ENCODE measurements at regions not wholly inside any gene's neighbourhood (a gene's known extent, or its start where the extent isn't known, plus 50 kb on each side); places are given as distances from the start of the nearest gene placed in this dataset.

GRCh38 chr17:65385071-65385470 is 176.4 kb downstream of the AXIN2 start:
- no peaks in the 10 kb centered on the region for H3K4me1 ChIP-seq
- H3K9me3 ChIP-seq: no peaks in the 10 kb centered on the region
- no peak overlapping the region for H3K27ac ChIP-seq
- intact Hi-C loops (cut with DNase I; ENCODE audit: low total_unique reads): no loop called here
- no peak for TF ChIP-seq CTCF (IDR thresholded peaks at IDR 0.05)
- TF ChIP-seq POLR2A (IDR thresholded peaks at IDR 0.05): no peak
- DNase-seq (ENCODE audit: low spot score in 2 of 2): no peak
- H3K27me3 ChIP-seq: no peaks in the 10 kb centered on the region
- H3K36me3 ChIP-seq: no peaks in the 10 kb centered on the region
- no peak overlapping the region for H3K4me3 ChIP-seq

GRCh38 chr17:65381152-65381551 is 180.3 kb downstream of the AXIN2 start:
- Histone ChIP-seq H3K27ac (no peak overlapping the region), H3K4me3 (no peak overlapping the region), H3K9me3 (no peaks in the 10 kb centered on the region), H3K4me1 (no peaks in the 10 kb centered on the region), H3K27me3 (no peaks in the 10 kb centered on the region), H3K36me3 (no peaks in the 10 kb centered on the region)
- no peak for DNase-seq (ENCODE audit: low spot score in 2 of 2)
- intact Hi-C loops (cut with DNase I; ENCODE audit: low total_unique reads): no loop called here
- TF ChIP-seq CTCF (IDR thresholded peaks at IDR 0.05): no peak
- TF ChIP-seq POLR2AphosphoS5 (IDR thresholded peaks at IDR 0.05): no peak
- TF ChIP-seq POLR2A (IDR thresholded peaks at IDR 0.05): no peak

GRCh38 chr17:65374966-65375365 is 186.5 kb downstream of the AXIN2 start:
- Histone ChIP-seq H3K9me3 (no peaks in the 10 kb centered on the region), H3K4me3 (no peak overlapping the region), H3K27me3 (no peaks in the 10 kb centered on the region), H3K27ac (no peak overlapping the region), H3K4me1 (no peaks in the 10 kb centered on the region), H3K36me3 (no peaks in the 10 kb centered on the region)
- no peak for DNase-seq (ENCODE audit: low spot score in 2 of 2)
- TF ChIP-seq POLR2A (IDR thresholded peaks at IDR 0.05): no peak
- TF ChIP-seq CTCF (IDR thresholded peaks at IDR 0.05): no peak
- TF ChIP-seq POLR2AphosphoS5 (IDR thresholded peaks at IDR 0.05): no peak
- intact Hi-C loops (cut with DNase I; ENCODE audit: low total_unique reads): no loop called here

GRCh38 chr17:65371702-65372101 is 189.7 kb downstream of the AXIN2 start:
- intact Hi-C loops (cut with DNase I; ENCODE audit: low total_unique reads): no loop called here
- peak in 1 of 2 donors; percentile 20 for DNase-seq (ENCODE audit: low spot score in 2 of 2)
- H3K9me3 ChIP-seq: no peaks in the 10 kb centered on the region

GRCh38 chr17:65370669-65371131 is 190.7 kb downstream of the AXIN2 start:
- no peak for DNase-seq (ENCODE audit: low spot score in 2 of 2)
- H3K9me3 ChIP-seq: no peaks in the 10 kb centered on the region

More at GRCh38 chr17:65371702-65372101, 189.7 kb downstream of the AXIN2 start:
- Histone ChIP-seq H3K4me3 (no peak overlapping the region), H3K27ac (no peak overlapping the region), H3K27me3 (no peaks in the 10 kb centered on the region), H3K4me1 (no peaks in the 10 kb centered on the region), H3K36me3 (no peaks in the 10 kb centered on the region)
- TF ChIP-seq POLR2AphosphoS5 (IDR thresholded peaks at IDR 0.05): no peak
- TF ChIP-seq POLR2A (IDR thresholded peaks at IDR 0.05): no peak
- TF ChIP-seq CTCF (IDR thresholded peaks at IDR 0.05): no peak

More at GRCh38 chr17:65370669-65371131, 190.7 kb downstream of the AXIN2 start:
- Histone ChIP-seq H3K36me3 (no peaks in the 10 kb centered on the region), H3K4me1 (no peaks in the 10 kb centered on the region), H3K4me3 (no peak overlapping the region), H3K27me3 (no peaks in the 10 kb centered on the region), H3K27ac (no peak overlapping the region)
- intact Hi-C loops (cut with DNase I; ENCODE audit: low total_unique reads): no loop called here
- TF ChIP-seq CTCF (IDR thresholded peaks at IDR 0.05) (no peak), POLR2AphosphoS5 (IDR thresholded peaks at IDR 0.05) (no peak), POLR2A (IDR thresholded peaks at IDR 0.05) (no peak)

All from breast epithelium (tissue), 4 donors.